ENCODE measurements at regions not wholly inside any gene's neighbourhood (a gene's known extent, or its start where the extent isn't known, plus 50 kb on each side); places are given as distances from the start of the nearest gene placed in this dataset.
A peak's percentile ranks its signal among the peaks of the same experiment; 100 is the strongest.

DNA sequence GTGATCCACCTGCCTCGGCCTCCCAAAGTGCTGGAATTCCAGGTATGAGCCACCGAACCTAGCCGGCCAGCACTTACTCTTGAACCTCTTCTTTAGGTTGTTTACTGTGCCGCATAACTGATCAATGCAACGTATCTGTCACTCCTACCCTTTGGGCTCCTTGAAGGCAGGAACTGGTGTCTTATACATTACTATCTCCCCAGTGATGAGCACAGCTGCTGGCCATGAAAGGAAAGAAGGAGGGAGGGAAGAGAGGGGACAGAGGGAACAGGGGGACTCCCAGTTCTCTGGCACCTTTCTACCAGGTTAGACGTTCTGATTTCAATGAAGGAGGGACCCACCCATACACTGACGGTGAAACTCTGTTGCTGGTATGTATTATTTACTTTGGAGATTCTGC, 111.8 kb upstream of the NANOS1 start:
- Histone ChIP-seq H3K27me3 (no peaks in the 10 kb centered on the region), H3K27ac (replicated peaks in 1 of 4) (no peak overlapping the region), H3K9me3 (no peaks in the 10 kb centered on the region), H3K4me1 (peaks cover 0 to 14% (median 9%) of the 10 kb centered on the region in 4 donors), H3K36me3 (no peaks in the 10 kb centered on the region), H3K4me3 (no peak overlapping the region)
- intact Hi-C loops (cut with DNase I), result no loop called here
- peak; percentile 88 for DNase-seq (ENCODE audit: extremely low spot score)
- WGBS, result 88% methylated on average over 7 of the region's 7 CpGs
- TF ChIP-seq CTCF (IDR thresholded peaks at IDR 0.05), result no peak
- no peak for TF ChIP-seq EP300 (IDR thresholded peaks at IDR 0.05)

DNA sequence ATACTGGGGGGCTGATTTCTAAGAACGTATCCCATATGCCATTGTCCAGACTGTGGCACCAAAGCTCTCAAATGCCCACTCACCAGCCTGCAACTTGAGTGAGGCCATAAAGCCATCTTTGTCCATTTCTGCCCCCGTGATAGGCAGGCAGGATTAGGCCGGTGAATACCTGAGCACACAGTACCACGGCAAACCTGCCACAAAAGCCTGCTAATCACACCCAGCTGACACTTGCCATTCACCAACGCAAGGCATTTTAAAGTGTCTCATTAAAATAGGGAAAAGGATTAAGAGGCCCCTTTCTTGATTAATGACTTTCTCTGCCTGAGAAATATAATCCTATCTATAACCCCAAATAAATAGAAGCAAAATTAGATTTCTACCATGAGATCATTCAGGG, 111.4 kb upstream of the NANOS1 start:
- intact Hi-C loops (cut with DNase I), result no loop called here

DNA sequence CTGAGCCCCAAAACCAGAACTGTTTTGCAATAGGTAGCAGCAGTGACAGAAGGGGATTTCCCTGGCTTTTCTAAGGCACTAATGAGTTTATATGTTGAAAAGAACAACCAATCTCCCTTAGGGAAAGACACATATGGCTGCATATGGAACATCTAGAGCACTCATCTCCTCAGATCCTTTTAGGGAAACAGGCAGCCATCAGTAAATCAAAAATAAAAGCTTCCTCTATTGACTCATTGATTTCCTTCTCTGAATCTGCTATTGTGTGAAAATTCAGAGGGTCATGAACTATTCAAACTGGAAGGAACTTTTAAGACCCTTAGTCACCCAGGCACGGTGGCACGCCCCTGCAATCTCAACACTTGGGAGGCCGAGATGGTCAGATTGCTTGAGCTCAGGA, 110.9 kb upstream of the NANOS1 start:
- DNase-seq (ENCODE audit: extremely low spot score), result peak; percentile 60
- H3K4me3 ChIP-seq, result no peak overlapping the region
- H3K27ac ChIP-seq (replicated peaks in 1 of 4), result no peak overlapping the region
- TF ChIP-seq CTCF (IDR thresholded peaks at IDR 0.05) (no peak), POLR2A (IDR thresholded peaks at IDR 0.05; ENCODE audit: low read depth) (no peak), EP300 (IDR thresholded peaks at IDR 0.05) (no peak), POLR2AphosphoS5 (IDR thresholded peaks at IDR 0.05) (no peak)
- peaks cover 0 to 5% (median 1%) of the 10 kb centered on the region in 4 donors for H3K4me1 ChIP-seq
- no peaks in the 10 kb centered on the region for H3K9me3 ChIP-seq
- H3K36me3 ChIP-seq, result no peaks in the 10 kb centered on the region
- WGBS, result 78% methylated on average over 3 of the region's 3 CpGs
- no peaks in the 10 kb centered on the region for H3K27me3 ChIP-seq
- intact Hi-C loops (cut with DNase I), result no loop called here

More for the DNA sequence above, 111.4 kb upstream of the NANOS1 start:
- Histone ChIP-seq H3K4me3 (no peak overlapping the region), H3K4me1 (peaks cover 0 to 10% (median 5%) of the 10 kb centered on the region in 4 donors), H3K9me3 (no peaks in the 10 kb centered on the region), H3K27me3 (no peaks in the 10 kb centered on the region), H3K27ac (replicated peaks in 1 of 4) (no peak overlapping the region), H3K36me3 (no peaks in the 10 kb centered on the region)
- 90% methylated on average over 4 of the region's 5 CpGs for WGBS
- DNase-seq (ENCODE audit: extremely low spot score), result no peak
- TF ChIP-seq POLR2AphosphoS5 (IDR thresholded peaks at IDR 0.05) (no peak), CTCF (IDR thresholded peaks at IDR 0.05) (no peak), POLR2A (IDR thresholded peaks at IDR 0.05; ENCODE audit: low read depth) (no peak), EP300 (IDR thresholded peaks at IDR 0.05) (no peak)

DNA sequence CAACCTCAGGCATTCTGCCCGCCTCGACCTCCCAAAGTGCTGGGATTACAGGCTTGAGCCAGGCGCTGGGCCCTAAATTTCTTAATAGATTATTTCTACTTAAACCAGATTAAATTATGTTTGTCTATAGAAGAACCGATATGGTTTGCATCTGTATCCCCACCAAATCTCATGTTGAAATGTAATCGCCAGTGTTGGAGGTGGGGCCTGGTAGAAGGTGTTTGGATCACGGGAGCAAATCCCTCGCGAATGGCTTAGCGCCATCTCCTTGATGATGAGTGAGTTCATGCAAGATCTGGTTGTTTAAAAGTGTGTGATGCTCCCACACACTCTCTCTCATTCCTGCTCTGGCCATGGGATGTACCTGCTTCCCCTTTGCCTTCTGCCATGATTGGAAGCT, 109.3 kb upstream of the NANOS1 start:
- intact Hi-C loops (cut with DNase I), result no loop called here
- H3K4me1 ChIP-seq, result no peaks in the 10 kb centered on the region
- H3K4me3 ChIP-seq, result no peak overlapping the region
- WGBS, result 97% methylated on average over 9 of the region's 9 CpGs
- H3K27me3 ChIP-seq, result no peaks in the 10 kb centered on the region
- TF ChIP-seq EP300 (IDR thresholded peaks at IDR 0.05) (no peak), POLR2AphosphoS5 (IDR thresholded peaks at IDR 0.05) (no peak), CTCF (IDR thresholded peaks at IDR 0.05) (no peak), POLR2A (IDR thresholded peaks at IDR 0.05; ENCODE audit: low read depth) (no peak)
- H3K36me3 ChIP-seq, result no peaks in the 10 kb centered on the region
- peak; percentile 64 for DNase-seq (ENCODE audit: extremely low spot score)
- no peak overlapping the region for H3K27ac ChIP-seq (replicated peaks in 1 of 4)
- no peaks in the 10 kb centered on the region for H3K9me3 ChIP-seq

DNA sequence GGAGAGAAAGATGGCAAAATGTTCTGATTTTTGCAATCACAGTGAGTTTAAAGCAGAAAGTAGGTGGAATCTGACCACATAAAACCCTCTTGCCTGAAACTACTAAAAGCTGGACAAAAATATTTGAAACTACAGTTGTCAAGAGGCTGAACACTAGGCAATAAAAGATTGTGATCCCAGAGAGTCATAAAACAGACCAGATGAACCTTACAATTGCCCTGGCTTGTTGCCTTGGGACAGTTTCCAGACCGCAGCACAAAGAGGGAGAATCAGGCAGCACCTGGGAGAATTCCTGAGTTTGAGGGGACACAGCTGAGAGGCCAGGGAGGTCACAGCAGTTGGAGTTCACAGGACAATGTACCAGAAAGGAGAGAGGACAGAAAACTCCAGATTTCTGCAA, 107.3 kb upstream of the NANOS1 start:
- H3K27me3 ChIP-seq, result no peaks in the 10 kb centered on the region
- H3K9me3 ChIP-seq, result no peaks in the 10 kb centered on the region
- WGBS, result 43% methylated on average over 1 of the region's 1 CpG
- intact Hi-C loops (cut with DNase I), result no loop called here
- H3K4me1 ChIP-seq, result no peaks in the 10 kb centered on the region
- H3K4me3 ChIP-seq, result no peak overlapping the region
- TF ChIP-seq EP300 (IDR thresholded peaks at IDR 0.05) (no peak), POLR2AphosphoS5 (IDR thresholded peaks at IDR 0.05) (no peak), POLR2A (IDR thresholded peaks at IDR 0.05; ENCODE audit: low read depth) (no peak), CTCF (IDR thresholded peaks at IDR 0.05) (no peak)
- no peaks in the 10 kb centered on the region for H3K36me3 ChIP-seq
- no peak overlapping the region for H3K27ac ChIP-seq (replicated peaks in 1 of 4)
- DNase-seq (ENCODE audit: extremely low spot score), result peak; percentile 66
